ENCODE measurements at regions not wholly inside any gene's neighbourhood (a gene's known extent, or its start where the extent isn't known, plus 50 kb on each side); places are given as distances from the start of the nearest gene placed in this dataset.
"Not testable (repeated sequence)": the region's sequence is repeated elsewhere in the genome, so short reads cannot be mapped to it uniquely, and the experiment has no call there.

- H3K27me3 ChIP-seq (replicated peaks; ENCODE audit: insufficient read depth), result no peaks in the 10 kb centered on the region
- H3K9me3 ChIP-seq, result no peaks in the 10 kb centered on the region
- H3K36me3 ChIP-seq, result no peaks in the 10 kb centered on the region
- TF ChIP-seq, protein P1, sequence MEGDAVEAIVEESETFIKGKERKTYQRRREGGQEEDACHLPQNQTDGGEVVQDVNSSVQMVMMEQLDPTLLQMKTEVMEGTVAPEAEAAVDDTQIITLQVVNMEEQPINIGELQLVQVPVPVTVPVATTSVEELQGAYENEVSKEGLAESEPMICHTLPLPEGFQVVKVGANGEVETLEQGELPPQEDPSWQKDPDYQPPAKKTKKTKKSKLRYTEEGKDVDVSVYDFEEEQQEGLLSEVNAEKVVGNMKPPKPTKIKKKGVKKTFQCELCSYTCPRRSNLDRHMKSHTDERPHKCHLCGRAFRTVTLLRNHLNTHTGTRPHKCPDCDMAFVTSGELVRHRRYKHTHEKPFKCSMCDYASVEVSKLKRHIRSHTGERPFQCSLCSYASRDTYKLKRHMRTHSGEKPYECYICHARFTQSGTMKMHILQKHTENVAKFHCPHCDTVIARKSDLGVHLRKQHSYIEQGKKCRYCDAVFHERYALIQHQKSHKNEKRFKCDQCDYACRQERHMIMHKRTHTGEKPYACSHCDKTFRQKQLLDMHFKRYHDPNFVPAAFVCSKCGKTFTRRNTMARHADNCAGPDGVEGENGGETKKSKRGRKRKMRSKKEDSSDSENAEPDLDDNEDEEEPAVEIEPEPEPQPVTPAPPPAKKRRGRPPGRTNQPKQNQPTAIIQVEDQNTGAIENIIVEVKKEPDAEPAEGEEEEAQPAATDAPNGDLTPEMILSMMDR (IDR thresholded peaks at IDR 0.05), result no peak
- DNase-seq (ENCODE audit: low spot score), result no peak
- H3K4me3 ChIP-seq, result no peak overlapping the region
- peaks cover 7 to 16% of the 10 kb centered on the region in 2 donors for H3K4me1 ChIP-seq (ENCODE audit: control insufficient read depth in 1 of 2, low read depth in 2 of 2)
- ATAC-seq (ENCODE audit: insufficient number of reproducible peaks, low FRiP score, low read depth), result no peak
- H3K27ac ChIP-seq, result no peak overlapping the region
Observed at GRCh38 chr11:119586181-119586580, 142.8 kb downstream of the NECTIN1 start.

- ATAC-seq (ENCODE audit: insufficient number of reproducible peaks, low FRiP score, low read depth) (no peak), DNase-seq (ENCODE audit: low spot score) (no peak)
- no peaks in the 10 kb centered on the region for H3K9me3 ChIP-seq
- no peaks in the 10 kb centered on the region for H3K36me3 ChIP-seq
- H3K27ac ChIP-seq, result no peak overlapping the region
- H3K4me3 ChIP-seq, result peak overlapping the region; percentile 75
- TF ChIP-seq, protein P1 (IDR thresholded peaks at IDR 0.05), result no peak
- H3K4me1 ChIP-seq (ENCODE audit: control insufficient read depth in 1 of 2, low read depth in 2 of 2), result peaks cover 7 to 16% of the 10 kb centered on the region in 2 donors
- no peaks in the 10 kb centered on the region for H3K27me3 ChIP-seq (replicated peaks; ENCODE audit: insufficient read depth)
Observed at GRCh38 chr11:119585043-119585781, 143.8 kb downstream of the NECTIN1 start.

- peaks cover 7 to 16% of the 10 kb centered on the region in 2 donors for H3K4me1 ChIP-seq (ENCODE audit: control insufficient read depth in 1 of 2, low read depth in 2 of 2)
- DNase-seq (ENCODE audit: low spot score), result no peak
- no peaks in the 10 kb centered on the region for H3K9me3 ChIP-seq
- no peaks in the 10 kb centered on the region for H3K36me3 ChIP-seq
- ATAC-seq (ENCODE audit: insufficient number of reproducible peaks, low FRiP score, low read depth), result peak; percentile 35
- TF ChIP-seq, protein P1 (IDR thresholded peaks at IDR 0.05), result no peak
- H3K4me3 ChIP-seq, result peak overlapping the region; percentile 75
- H3K27me3 ChIP-seq (replicated peaks; ENCODE audit: insufficient read depth), result no peaks in the 10 kb centered on the region
- H3K27ac ChIP-seq, result no peak overlapping the region
Observed at GRCh38 chr11:119584193-119585042, 144.6 kb downstream of the NECTIN1 start.

- H3K27ac ChIP-seq, result no peak overlapping the region
- TF ChIP-seq, protein P1 (IDR thresholded peaks at IDR 0.05), result no peak
- H3K9me3 ChIP-seq, result no peaks in the 10 kb centered on the region
- peaks cover 7 to 16% of the 10 kb centered on the region in 2 donors for H3K4me1 ChIP-seq (ENCODE audit: control insufficient read depth in 1 of 2, low read depth in 2 of 2)
- no peak overlapping the region for H3K4me3 ChIP-seq
- no peak for DNase-seq (ENCODE audit: low spot score)
- ATAC-seq (ENCODE audit: insufficient number of reproducible peaks, low FRiP score, low read depth), result no peak
- H3K27me3 ChIP-seq (replicated peaks; ENCODE audit: insufficient read depth), result no peaks in the 10 kb centered on the region
- no peaks in the 10 kb centered on the region for H3K36me3 ChIP-seq
Observed at GRCh38 chr11:119583585-119583984, 145.4 kb downstream of the NECTIN1 start.

- ATAC-seq (ENCODE audit: insufficient number of reproducible peaks, low FRiP score, low read depth); H3K4me3 ChIP-seq; H3K27me3 ChIP-seq (replicated peaks; ENCODE audit: insufficient read depth); H3K36me3 ChIP-seq; DNase-seq (ENCODE audit: low spot score); H3K27ac ChIP-seq; H3K9me3 ChIP-seq: not testable (repeated sequence)
- peaks cover 7 to 16% of the 10 kb centered on the region in 2 donors for H3K4me1 ChIP-seq (ENCODE audit: control insufficient read depth in 1 of 2, low read depth in 2 of 2)
Observed at GRCh38 chr11:119581396-119581795, 147.6 kb downstream of the NECTIN1 start.
